ENCODE measurements at regions not wholly inside any gene's neighbourhood (a gene's known extent, or its start where the extent isn't known, plus 50 kb on each side); places are given as distances from the start of the nearest gene placed in this dataset.

- H3K36me3 ChIP-seq (ENCODE audit: control insufficient read depth, insufficient read depth, low read length): no peaks in the 10 kb centered on the region
- H3K4me1 Mint-ChIP-seq (ENCODE audit: low read depth, unreplicated experiment): no peaks in the 10 kb centered on the region
- POLR2A ChIA-PET: no interaction called here
- H3K27me3 ChIP-seq (replicated peaks; ENCODE audit: control insufficient read depth, insufficient read depth, low read length): no peaks in the 10 kb centered on the region
- no peak overlapping the region for H3K4me3 ChIP-seq (ENCODE audit: low read depth, low read length)
- H3K4me3 Mint-ChIP-seq (ENCODE audit: unreplicated experiment): no peak overlapping the region
- H3K4me1 ChIP-seq: no peaks in the 10 kb centered on the region
- no peak overlapping the region for H3K27ac Mint-ChIP-seq (ENCODE audit: unreplicated experiment)
- CTCF ChIA-PET: no interaction called here
- H3K36me3 Mint-ChIP-seq (ENCODE audit: insufficient read depth, unreplicated experiment): no peaks in the 10 kb centered on the region
- H3K27me3 Mint-ChIP-seq (ENCODE audit: insufficient read depth, unreplicated experiment): no peaks in the 10 kb centered on the region
- intact Hi-C loops (cut with micrococcal nuclease; ENCODE audit: unreplicated experiment): no loop called here
- H3K9me3 ChIP-seq: no peaks in the 10 kb centered on the region
- peak in 1 of 2 experiments; percentile 43 for DNase-seq
- H3K9me3 Mint-ChIP-seq (ENCODE audit: unreplicated experiment): no peaks in the 10 kb centered on the region
- no TSS peak for BruUV-seq (replicated peaks)
- no peak for TF ChIP-seq CTCF (IDR thresholded peaks at IDR 0.05; ENCODE audit: insufficient read depth in 1 of 2, low read depth in 1 of 2, low read length in 1 of 2, severe bottlenecking in 1 of 2, unreplicated experiment in 1 of 2)
These were observed 274.8 kb upstream of the SLC39A10 start for GRCh38 chr2:195382186-195382585.

GRCh38 chr2:195370167-195370943 lies 286.7 kb upstream of the SLC39A10 start:
- Histone ChIP-seq H3K4me1 (no peaks in the 10 kb centered on the region), H3K9me3 (no peaks in the 10 kb centered on the region), H3K36me3 (ENCODE audit: control insufficient read depth, insufficient read depth, low read length) (no peaks in the 10 kb centered on the region), H3K4me3 (ENCODE audit: low read depth, low read length) (no peak overlapping the region), H3K27me3 (replicated peaks; ENCODE audit: control insufficient read depth, insufficient read depth, low read length) (no peaks in the 10 kb centered on the region)
- no peaks in the 10 kb centered on the region for H3K27me3 Mint-ChIP-seq (ENCODE audit: insufficient read depth, unreplicated experiment)
- DNase-seq: no peak
- no peak for TF ChIP-seq CTCF (IDR thresholded peaks at IDR 0.05; ENCODE audit: insufficient read depth in 1 of 2, low read depth in 1 of 2, low read length in 1 of 2, severe bottlenecking in 1 of 2, unreplicated experiment in 1 of 2)
- H3K36me3 Mint-ChIP-seq (ENCODE audit: insufficient read depth, unreplicated experiment): no peaks in the 10 kb centered on the region
- ChIA-PET CTCF (no interaction called here), POLR2A (no interaction called here)
- no peaks in the 10 kb centered on the region for H3K4me1 Mint-ChIP-seq (ENCODE audit: low read depth, unreplicated experiment)
- H3K9me3 Mint-ChIP-seq (ENCODE audit: unreplicated experiment): peaks cover 9% of the 10 kb centered on the region
- H3K27ac Mint-ChIP-seq (ENCODE audit: unreplicated experiment): no peak overlapping the region
- H3K4me3 Mint-ChIP-seq (ENCODE audit: unreplicated experiment): no peak overlapping the region
- intact Hi-C loops (cut with micrococcal nuclease; ENCODE audit: unreplicated experiment): no loop called here
- BruUV-seq (replicated peaks): no TSS peak

GRCh38 chr2:195369218-195369587 lies 287.8 kb upstream of the SLC39A10 start:
- CTCF ChIA-PET: no interaction called here
- Histone ChIP-seq H3K27me3 (replicated peaks; ENCODE audit: control insufficient read depth, insufficient read depth, low read length) (no peaks in the 10 kb centered on the region), H3K4me3 (ENCODE audit: low read depth, low read length) (no peak overlapping the region), H3K9me3 (no peaks in the 10 kb centered on the region), H3K4me1 (no peaks in the 10 kb centered on the region; the same call in 1 of the 2 replicates), H3K36me3 (ENCODE audit: control insufficient read depth, insufficient read depth, low read length) (no peaks in the 10 kb centered on the region)
- BruUV-seq (replicated peaks): no TSS peak
- no peaks in the 10 kb centered on the region for H3K36me3 Mint-ChIP-seq (ENCODE audit: insufficient read depth, unreplicated experiment)
- DNase-seq: no peak
- H3K27me3 Mint-ChIP-seq (ENCODE audit: insufficient read depth, unreplicated experiment): no peaks in the 10 kb centered on the region
- H3K4me3 Mint-ChIP-seq (ENCODE audit: unreplicated experiment): no peak overlapping the region
- intact Hi-C loops (cut with micrococcal nuclease; ENCODE audit: unreplicated experiment): no loop called here
- no peaks in the 10 kb centered on the region for H3K4me1 Mint-ChIP-seq (ENCODE audit: low read depth, unreplicated experiment)
- no peak overlapping the region for H3K27ac Mint-ChIP-seq (ENCODE audit: unreplicated experiment)
- peaks cover 16% of the 10 kb centered on the region for H3K9me3 Mint-ChIP-seq (ENCODE audit: unreplicated experiment)
- POLR2A ChIA-PET: no interaction called here
- TF ChIP-seq CTCF (IDR thresholded peaks at IDR 0.05; ENCODE audit: insufficient read depth in 1 of 2, low read depth in 1 of 2, low read length in 1 of 2, severe bottlenecking in 1 of 2, unreplicated experiment in 1 of 2): no peak
